Endothelial cell of umbilical vein (primary cell): ENCODE measurements at regions not wholly inside any gene's neighbourhood (a gene's known extent, or its start where the extent isn't known, plus 50 kb on each side); places are given as distances from the start of the nearest gene placed in this dataset.

Experiments used
- BruUV-seq: library from RNA; stranded (reverse); fragments of 400-500 nt; replicated peaks from 2 replicates; lab custom pipeline; 2021; lab: Mats Ljungman, UMichigan
- CTCF ChIA-PET: fragments of 300-600, 350-600 bp; sonication (Branson Sonifier 250); formaldehyde crosslinking; loops from one replicate; lab custom pipeline; 2021; ENCODE audit warnings: antibody characterized with exemption, inconsistent platforms; lab: Charles Lee
- POLR2A ChIA-PET: fragments of 300-600, 350-600 bp; sonication (Branson Sonifier 250); formaldehyde crosslinking; loops from one replicate; lab custom pipeline; 2021; ENCODE audit warnings: antibody characterized with exemption, inconsistent platforms; lab: Charles Lee
- DNase-seq: peaks from one replicate; pipeline ENCODE4 v3.0.0-alpha.2; 2011; ENCODE audit warnings: low read depth, low spot score
- FAIRE-seq: peaks from 2 replicates; lab custom pipeline; 2011; peaks lifted over from hg19 to GRCh38; lab: Jason Lieb, UNC
- H2AFZ ChIP-seq: 2 replicates; pipeline ENCODE4 v1.6.0; 2012; ENCODE audit warnings: low read depth, low read length, control low read depth, inconsistent platforms
- H3K27ac ChIP-seq: 2 replicates; pipeline ENCODE4 v1.5.1; 2011; ENCODE audit warnings: low read depth, mild to moderate bottlenecking, control low read depth, low read length, moderate library complexity; ENCODE audit not compliant: insufficient read depth
- H3K27me3 ChIP-seq, 2 experiments: 2 replicates each; pipeline versions ENCODE4 v1.6.0 to v1.6.1; 2011; ENCODE audit warnings: low read length in 2 of 2, mixed read lengths in 1 of 2; ENCODE audit not compliant: control insufficient read depth in 2 of 2, insufficient read depth in 2 of 2
- H3K36me3 ChIP-seq, 2 experiments: 2 replicates in 1 of 2; 3 replicates in 1 of 2; pipeline ENCODE4 v1.5.1; 2011; ENCODE audit warnings: low read length in 2 of 2, mild to moderate bottlenecking in 1 of 2, moderate library complexity in 1 of 2; ENCODE audit not compliant: control insufficient read depth in 2 of 2, insufficient read depth in 2 of 2; ENCODE audit errors: extremely low read depth in 1 of 2
- H3K4me1 ChIP-seq: 3 replicates; pipeline ENCODE4 v1.5.1; 2011; ENCODE audit warnings: mild to moderate bottlenecking, low read length; ENCODE audit not compliant: control insufficient read depth, insufficient read depth; ENCODE audit errors: extremely low read depth
- H3K4me2 ChIP-seq: 2 replicates; pipeline ENCODE4 v1.6.1; 2011; ENCODE audit warnings: low read length, control low read depth, mixed read lengths; ENCODE audit not compliant: insufficient read depth
- H3K4me3 ChIP-seq, 3 experiments: fragments of 200-600 bp in 1 of 3; sonication (generic), shearing (Covaris generic) in 1 of 3; replicated peaks in 1 of 3; 2 replicates each; pipeline ENCODE4 v1.5.1; 2011 to 2016; ENCODE audit warnings: control low read depth in 3 of 3, low read length in 3 of 3, mild to moderate bottlenecking in 2 of 3, inconsistent platforms in 1 of 3, low read depth in 1 of 3, moderate library complexity in 1 of 3; ENCODE audit not compliant: insufficient read depth in 1 of 3
- H3K79me2 ChIP-seq: 2 replicates; pipeline ENCODE4 v1.6.0; 2012; ENCODE audit warnings: low read length, inconsistent platforms; ENCODE audit not compliant: control insufficient read depth, insufficient read depth
- H3K9ac ChIP-seq: replicated peaks from 2 replicates; pipeline ENCODE3; 2011; ENCODE audit warnings: low read length, control low read depth; ENCODE audit not compliant: insufficient read depth; ENCODE audit errors: extremely low read depth
- H3K9me1 ChIP-seq: replicated peaks from 3 replicates; pipeline ENCODE4 v1.6.0; 2011; ENCODE audit warnings: mild to moderate bottlenecking, low read length; ENCODE audit not compliant: control insufficient read depth, insufficient read depth; ENCODE audit errors: extremely low read depth
- H3K9me3 ChIP-seq: replicated peaks from 2 replicates; pipeline ENCODE4 v1.5.1; 2012; ENCODE audit warnings: low read length, inconsistent platforms; ENCODE audit not compliant: control insufficient read depth, insufficient read depth
- H4K20me1 ChIP-seq: replicated peaks from 2 replicates; pipeline ENCODE3; 2011; ENCODE audit warnings: mild to moderate bottlenecking, low read length; ENCODE audit not compliant: control insufficient read depth, insufficient read depth; ENCODE audit errors: extremely low read depth
- CTCF ChIP-seq, 2 donors: IDR thresholded peaks; 1 replicate in 1 of 2; 2 replicates in 1 of 2; pipeline ENCODE4 v1.5.1; 2011; ENCODE audit warnings: low read length in 2 of 2, mild to moderate bottlenecking in 2 of 2, moderate library complexity in 2 of 2, control low read depth in 1 of 2, inconsistent platforms in 1 of 2, low read depth in 1 of 2; ENCODE audit not compliant: insufficient read depth in 1 of 2; ENCODE audit errors: extremely low read depth in 1 of 2
- EZH2 ChIP-seq: IDR thresholded peaks from 2 replicates; pipeline ENCODE4 v1.6.1; 2012; ENCODE audit warnings: borderline replicate concordance, low read depth, mild to moderate bottlenecking, moderate library complexity, low read length, inconsistent platforms; ENCODE audit not compliant: severe bottlenecking
- FOS ChIP-seq: IDR thresholded peaks from 2 replicates; pipeline ENCODE4 v1.6.1; 2011; ENCODE audit warnings: mild to moderate bottlenecking, low read length, moderate library complexity, borderline replicate concordance; ENCODE audit not compliant: insufficient read depth
- GATA2 ChIP-seq: IDR thresholded peaks from 2 replicates; pipeline ENCODE4 v1.7.0; 2011; ENCODE audit warnings: low read depth, mild to moderate bottlenecking, moderate library complexity, mixed read lengths, low read length; ENCODE audit not compliant: insufficient read length, insufficient read depth
- JUN ChIP-seq: IDR thresholded peaks from 2 replicates; pipeline ENCODE4 v1.6.1; 2011; ENCODE audit warnings: borderline replicate concordance, low read depth; ENCODE audit not compliant: insufficient read length, insufficient read depth
- MAX ChIP-seq: IDR thresholded peaks from 2 replicates; pipeline ENCODE4 v1.6.1; 2011; ENCODE audit not compliant: insufficient read depth, insufficient read length
- MYC ChIP-seq: IDR thresholded peaks from one replicate; pipeline ENCODE4 v1.6.1; 2011; ENCODE audit warnings: mild to moderate bottlenecking, low read depth, low read length
- POLR2A ChIP-seq: IDR thresholded peaks from 2 replicates; pipeline ENCODE4 v1.6.1; 2012; ENCODE audit warnings: low read depth, mild to moderate bottlenecking, control low read depth, low read length
- POLR2AphosphoS5 ChIP-seq: IDR thresholded peaks from 2 replicates; pipeline ENCODE4 v1.6.1; 2012; ENCODE audit warnings: low read depth, mild to moderate bottlenecking, control low read depth, low read length, moderate library complexity; ENCODE audit not compliant: insufficient read depth
- dilution Hi-C: fragments of 300-500 bp; cut with MboI; formaldehyde crosslinking; loops from one replicate; pipeline ENCODE4 v1.15.0; 2019; ENCODE audit warnings: low sequenced_read_pairs; ENCODE audit not compliant: extremely low pct_ligation_motif_present
- intact Hi-C: fragments of 100-400 bp; cut with micrococcal nuclease; formaldehyde crosslinking; loops from one replicate; pipeline ENCODE4 v1.10.0; 2022

DNA sequence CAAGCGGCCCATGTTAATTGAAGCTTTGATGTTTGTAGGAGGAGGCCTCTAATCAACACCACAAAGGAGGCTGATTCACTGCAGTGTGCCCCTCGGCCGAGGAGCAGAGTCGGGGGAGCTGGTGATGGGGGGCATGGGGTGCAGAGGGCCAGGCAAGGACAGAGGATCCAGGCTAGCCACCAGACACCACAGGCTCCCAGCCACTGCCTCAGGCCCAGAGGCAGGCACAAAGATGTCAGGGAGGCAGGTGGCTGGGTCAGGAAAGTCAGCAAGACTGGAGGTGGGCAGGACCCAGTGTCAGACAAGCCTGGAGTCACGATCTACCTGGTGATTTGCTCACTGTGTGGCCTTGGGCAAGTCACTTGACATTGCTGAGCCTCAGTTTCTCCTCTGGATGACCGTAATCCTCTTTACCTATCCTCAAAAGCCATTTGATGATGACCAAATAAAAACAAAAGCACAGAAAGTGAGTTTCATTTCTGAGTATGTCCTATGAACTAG is 121.0 kb downstream of the BUD13 start:
- Histone ChIP-seq H3K36me3 (no peaks in the 10 kb centered on the region), H3K9ac (no peak overlapping the region), H3K4me2 (no peak overlapping the region), H3K4me1 (no peaks in the 10 kb centered on the region), H3K4me3 (no peak overlapping the region), H3K79me2 (no peaks in the 10 kb centered on the region), H3K9me1 (no peaks in the 10 kb centered on the region), H3K27me3 (peaks cover 0 to 3% of the 10 kb centered on the region in 2 experiments), H2AFZ (no peak overlapping the region), H4K20me1 (no peaks in the 10 kb centered on the region), H3K27ac (no peak overlapping the region), H3K9me3 (no peaks in the 10 kb centered on the region)
- CTCF ChIA-PET, result interaction anchor here (1.7 kb wide), 1 partner anchor 138 kb away, joined by 7 read pairs; no protein-coding TSS in a partner anchor
- intact Hi-C loops (no loop called here), dilution Hi-C loops (no loop called here)
- FAIRE-seq (no peak), DNase-seq (no peak)
- no peak for TF ChIP-seq POLR2AphosphoS5
- no peak for TF ChIP-seq FOS
- no peak for TF ChIP-seq CTCF (IDR thresholded peaks at IDR 0.05; ENCODE audit: extremely low read depth in 1 of 2, insufficient read depth in 1 of 2, low read depth in 1 of 2, low read length in 2 of 2)
- no peak for TF ChIP-seq JUN
- no peak for TF ChIP-seq POLR2A
- no peak for TF ChIP-seq GATA2
- no peak for TF ChIP-seq MYC
- TF ChIP-seq MAX, result no peak
- TF ChIP-seq EZH2, result no peak
- no TSS peak for BruUV-seq
- POLR2A ChIA-PET, result no interaction called here
